Testis (tissue), 2 donors: ENCODE measurements at regions not wholly inside any gene's neighbourhood (a gene's known extent, or its start where the extent isn't known, plus 50 kb on each side); places are given as distances from the start of the nearest gene placed in this dataset.

ENCODE experiments used
- DNase-seq: peaks from one replicate; pipeline ENCODE4 v3.0.0-alpha.2; 2019
- H3K27ac ChIP-seq, 2 donors: fragments of 200-600 bp; sonication (generic); one replicate each; pipeline ENCODE4 v1.5.1; 2019
- H3K27me3 ChIP-seq: fragments of 200-600 bp; sonication (generic); one replicate; pipeline ENCODE4 v1.5.1; 2019
- H3K36me3 ChIP-seq: fragments of 200-600 bp; sonication (generic); one replicate; pipeline ENCODE4 v1.5.1; 2017; ENCODE audit warnings: low read depth; ENCODE audit errors: missing control alignments
- H3K4me1 ChIP-seq: fragments of 200-600 bp; sonication (generic); one replicate; pipeline ENCODE4 v1.5.1; 2019
- H3K4me3 ChIP-seq, 2 donors: fragments of 200-600 bp; sonication (generic); one replicate each; pipeline ENCODE4 v1.5.1; 2017 to 2019
- H3K9me3 ChIP-seq: fragments of 200-600 bp; sonication (generic); one replicate; pipeline ENCODE4 v1.5.1; 2017
- CTCF ChIP-seq, 3 experiments: fragments of 450-650 bp in 2 of 3; fragments of 200-600 bp in 1 of 3; sonication (generic) in 1 of 3; IDR thresholded peaks; one replicate each; pipeline ENCODE4 v1.5.1; 2016 to 2019; ENCODE audit warnings: antibody characterized with exemption in 3 of 3, mild to moderate bottlenecking in 2 of 3, moderate library complexity in 1 of 3
- POLR2A ChIP-seq: fragments of 450-650 bp; IDR thresholded peaks from one replicate; pipeline ENCODE4 v1.6.1; 2017; ENCODE audit warnings: antibody characterized with exemption, mild to moderate bottlenecking, moderate library complexity
- WGBS, 2 donors: methylation state at CpG; one replicate each; pipeline ENCODE4 v1.1.5; 2018; 5-methylcytosine and 5-hydroxymethylcytosine counted together
- intact Hi-C: fragments of 100-400 bp; cut with DNase I; formaldehyde crosslinking; loops from one replicate; pipeline ENCODE4 v1.15.1; 2023; ENCODE audit warnings: low total_unique reads

DNA sequence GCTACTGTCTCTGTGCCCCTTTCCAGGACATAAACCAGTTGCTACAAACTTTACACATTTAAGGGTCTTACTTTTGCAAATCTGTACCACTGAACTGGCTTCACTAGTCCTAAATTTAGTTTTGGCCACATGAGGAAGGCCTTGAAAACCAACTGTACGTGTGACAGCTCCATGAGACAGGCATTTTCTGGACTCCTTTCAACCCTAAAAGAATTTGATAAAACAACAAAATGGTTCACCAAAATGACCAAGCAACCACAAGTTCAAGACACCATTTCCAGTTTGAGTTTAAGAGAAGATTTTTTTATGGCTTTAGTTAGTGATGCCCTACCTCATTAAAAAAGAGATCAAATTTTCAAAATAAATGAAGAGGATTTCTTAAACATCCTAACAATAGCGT is 246.4 kb downstream of the ZNF674 start:
- H3K27me3 ChIP-seq: no peaks in the 10 kb centered on the region
- no peaks in the 10 kb centered on the region for H3K4me1 ChIP-seq
- no peak overlapping the region for H3K27ac ChIP-seq
- no peak for TF ChIP-seq POLR2A
- no peak for TF ChIP-seq CTCF (IDR thresholded peaks at IDR 0.05)
- 65 to 69% methylated on average over 2 of the region's 2 CpGs for WGBS, 2 donors
- no peak for DNase-seq
- intact Hi-C loops: no loop called here
- H3K36me3 ChIP-seq: no peaks in the 10 kb centered on the region
- H3K4me3 ChIP-seq: no peak overlapping the region
- no peaks in the 10 kb centered on the region for H3K9me3 ChIP-seq

- Histone ChIP-seq H3K9me3 (no peaks in the 10 kb centered on the region), H3K4me3 (no peak overlapping the region), H3K27me3 (no peaks in the 10 kb centered on the region), H3K27ac (no peak overlapping the region), H3K36me3 (no peaks in the 10 kb centered on the region), H3K4me1 (no peaks in the 10 kb centered on the region)
- intact Hi-C loops: no loop called here
- no peak for DNase-seq
- TF ChIP-seq POLR2A (no peak), CTCF (IDR thresholded peaks at IDR 0.05) (no peak)
These were observed 249.3 kb downstream of the ZNF674 start for GRCh38 chrX:46295963-46296362.

DNA sequence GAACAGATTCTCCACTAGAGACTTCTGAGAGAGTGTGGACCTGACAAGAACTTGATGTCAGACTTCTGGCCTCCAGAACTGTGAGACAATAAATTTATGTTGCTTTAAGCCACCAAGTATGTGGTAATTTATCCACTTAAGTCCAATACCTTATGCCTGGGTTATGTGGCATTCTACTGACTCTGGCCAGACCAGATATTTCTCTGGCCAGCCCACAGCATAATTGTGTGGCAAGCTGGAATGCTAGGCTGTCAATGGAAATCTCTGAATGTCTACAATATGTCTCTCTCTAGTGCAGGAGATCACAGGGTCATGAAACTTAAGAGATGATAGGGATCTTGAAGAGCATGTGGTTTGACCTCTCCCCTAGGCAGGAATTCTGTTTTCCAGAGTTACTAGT is 251.0 kb downstream of the ZNF674 start:
- no peak overlapping the region for H3K27ac ChIP-seq
- no peak for DNase-seq
- H3K4me1 ChIP-seq: no peaks in the 10 kb centered on the region
- TF ChIP-seq POLR2A: no peak
- TF ChIP-seq CTCF (IDR thresholded peaks at IDR 0.05): no peak
- H3K4me3 ChIP-seq: no peak overlapping the region
- intact Hi-C loops: no loop called here
- H3K36me3 ChIP-seq: no peaks in the 10 kb centered on the region
- H3K9me3 ChIP-seq: no peaks in the 10 kb centered on the region
- H3K27me3 ChIP-seq: no peaks in the 10 kb centered on the region

DNA sequence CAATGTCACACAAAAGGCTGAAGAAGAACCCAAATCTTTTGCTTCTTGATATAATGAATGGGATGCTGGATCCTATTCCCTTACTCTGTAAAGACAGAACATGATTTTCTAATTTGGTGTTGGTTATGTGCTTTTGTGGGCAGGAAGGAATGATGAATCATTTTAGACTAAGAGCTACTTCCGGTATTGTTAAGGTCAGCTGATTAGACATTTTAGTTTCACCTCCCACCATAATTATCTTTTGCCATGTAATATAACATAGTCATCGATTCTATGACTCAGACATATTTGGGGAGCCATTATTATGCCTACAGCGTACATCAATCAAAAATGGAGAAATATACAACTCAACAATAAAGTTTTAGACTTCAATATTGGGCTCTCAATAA is 265.3 kb downstream of the ZNF674 start:
- Histone ChIP-seq H3K27me3 (no peaks in the 10 kb centered on the region), H3K4me1 (no peaks in the 10 kb centered on the region), H3K9me3 (no peaks in the 10 kb centered on the region), H3K4me3 (no peak overlapping the region), H3K27ac (no peak overlapping the region), H3K36me3 (no peaks in the 10 kb centered on the region)
- DNase-seq: no peak
- no peak for TF ChIP-seq CTCF (IDR thresholded peaks at IDR 0.05)
- no peak for TF ChIP-seq POLR2A
- 75 to 78% methylated on average over 3 of the region's 3 CpGs for WGBS, 2 donors
- intact Hi-C loops: no loop called here

DNA sequence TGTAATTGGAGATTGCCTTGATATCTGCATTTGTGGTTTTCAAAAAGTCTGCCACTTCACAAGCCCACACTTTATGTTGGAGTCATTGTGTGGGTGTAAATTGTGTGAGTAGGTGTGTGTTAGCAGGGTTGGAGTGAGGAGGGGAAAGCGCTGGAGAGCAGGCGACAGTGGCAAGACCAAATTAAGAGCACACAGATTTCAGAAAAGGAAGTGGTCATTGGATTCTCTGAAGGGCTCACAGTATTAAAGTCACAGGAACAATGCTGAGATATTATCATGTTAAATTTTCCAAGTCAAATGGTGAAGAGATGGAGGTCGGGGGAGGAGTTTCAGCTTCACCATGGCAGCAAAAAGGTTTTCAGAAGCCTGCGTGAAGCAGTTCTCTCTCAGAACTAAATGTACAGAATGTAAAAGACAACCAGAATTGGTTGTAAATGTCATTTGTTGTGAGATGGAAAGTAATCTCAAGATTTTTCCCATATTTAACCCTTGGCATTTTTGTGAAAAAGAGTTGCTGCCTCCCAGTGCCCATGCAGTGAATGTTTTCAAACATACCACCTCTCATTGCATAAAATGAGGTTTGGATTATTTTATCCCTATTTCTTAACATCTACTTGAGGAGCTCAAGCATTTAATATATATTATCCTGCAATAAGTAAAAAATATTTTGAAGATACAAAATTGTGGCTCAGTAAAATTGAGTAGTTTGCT is 265.9 kb downstream of the ZNF674 start:
- intact Hi-C loops: no loop called here
- no peak overlapping the region for H3K27ac ChIP-seq
- 67 to 71% methylated on average over 4 of the region's 4 CpGs for WGBS, 2 donors
- H3K4me1 ChIP-seq: no peaks in the 10 kb centered on the region
- no peak for TF ChIP-seq POLR2A
- no peak for TF ChIP-seq CTCF (IDR thresholded peaks at IDR 0.05)
- no peaks in the 10 kb centered on the region for H3K36me3 ChIP-seq
- no peaks in the 10 kb centered on the region for H3K27me3 ChIP-seq
- DNase-seq: no peak
- H3K9me3 ChIP-seq: no peaks in the 10 kb centered on the region
- H3K4me3 ChIP-seq: no peak overlapping the region
